ENCODE measurements at regions not wholly inside any gene's neighbourhood (a gene's known extent, or its start where the extent isn't known, plus 50 kb on each side); places are given as distances from the start of the nearest gene placed in this dataset.
"Not testable (repeated sequence)": the region's sequence is repeated elsewhere in the genome, so short reads cannot be mapped to it uniquely, and the experiment has no call there.

DNA sequence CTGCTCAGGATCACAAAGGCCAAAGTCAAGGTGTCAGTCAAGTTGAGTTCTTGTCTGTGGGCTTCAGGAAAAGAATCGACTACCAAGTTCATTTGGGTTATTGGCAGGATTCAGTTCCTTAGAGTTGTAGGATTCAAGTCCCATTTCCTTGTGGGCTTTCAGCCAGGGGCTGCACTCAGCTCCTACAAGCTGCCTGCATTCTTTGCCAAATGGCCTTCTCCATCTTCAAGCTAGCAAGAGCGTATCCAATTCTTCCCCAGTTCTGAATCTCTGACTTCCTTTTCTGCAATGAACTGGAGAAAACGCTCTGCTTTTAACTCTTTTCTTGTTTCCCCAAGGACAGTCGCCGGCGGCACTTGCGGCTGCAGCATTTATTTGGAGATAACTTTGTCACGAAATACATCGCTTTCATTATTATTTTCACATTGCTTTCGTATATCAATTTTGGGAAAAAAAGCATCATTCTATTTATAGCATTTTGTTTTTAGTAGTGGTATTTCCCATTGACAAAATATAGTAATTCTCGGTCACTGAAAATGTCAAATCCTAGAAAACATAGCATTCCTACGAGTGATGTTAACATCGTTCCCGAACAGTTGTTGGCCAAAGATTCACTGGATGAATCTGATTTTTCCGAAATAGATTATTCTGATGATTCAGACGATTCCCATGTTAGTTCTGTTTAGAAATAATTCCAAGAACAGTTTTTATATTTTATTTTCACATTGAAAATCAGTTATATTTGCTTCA, 59.6 kb upstream of the SERPINE2 start:
- H2AFZ ChIP-seq (ENCODE audit: low read depth, low read length), result no peak overlapping the region
- no peaks in the 10 kb centered on the region for H3K9me3 ChIP-seq (ENCODE audit: low read length)
- no peak overlapping the region for H3K9ac ChIP-seq (ENCODE audit: low read length)
- TF ChIP-seq EZH2 (IDR thresholded peaks at IDR 0.05; ENCODE audit: borderline replicate concordance, insufficient read depth, low read length, poor library complexity, severe bottlenecking) (no peak), TAF1 (IDR thresholded peaks at IDR 0.05; ENCODE audit: low read depth) (no peak), RAD21 (conservative IDR thresholded peaks at IDR 0.05) (no peak), SMC3 (conservative IDR thresholded peaks at IDR 0.05; ENCODE audit: poor library complexity) (no peak), REST (IDR thresholded peaks at IDR 0.05; ENCODE audit: borderline replicate concordance) (no peak), MXI1 (conservative IDR thresholded peaks at IDR 0.05; ENCODE audit: poor library complexity, severe bottlenecking) (no peak), POLR2AphosphoS5 (IDR thresholded peaks at IDR 0.05) (no peak), EP300 (conservative IDR thresholded peaks at IDR 0.05; ENCODE audit: poor library complexity, severe bottlenecking) (no peak)
- TF ChIP-seq, protein P1, sequence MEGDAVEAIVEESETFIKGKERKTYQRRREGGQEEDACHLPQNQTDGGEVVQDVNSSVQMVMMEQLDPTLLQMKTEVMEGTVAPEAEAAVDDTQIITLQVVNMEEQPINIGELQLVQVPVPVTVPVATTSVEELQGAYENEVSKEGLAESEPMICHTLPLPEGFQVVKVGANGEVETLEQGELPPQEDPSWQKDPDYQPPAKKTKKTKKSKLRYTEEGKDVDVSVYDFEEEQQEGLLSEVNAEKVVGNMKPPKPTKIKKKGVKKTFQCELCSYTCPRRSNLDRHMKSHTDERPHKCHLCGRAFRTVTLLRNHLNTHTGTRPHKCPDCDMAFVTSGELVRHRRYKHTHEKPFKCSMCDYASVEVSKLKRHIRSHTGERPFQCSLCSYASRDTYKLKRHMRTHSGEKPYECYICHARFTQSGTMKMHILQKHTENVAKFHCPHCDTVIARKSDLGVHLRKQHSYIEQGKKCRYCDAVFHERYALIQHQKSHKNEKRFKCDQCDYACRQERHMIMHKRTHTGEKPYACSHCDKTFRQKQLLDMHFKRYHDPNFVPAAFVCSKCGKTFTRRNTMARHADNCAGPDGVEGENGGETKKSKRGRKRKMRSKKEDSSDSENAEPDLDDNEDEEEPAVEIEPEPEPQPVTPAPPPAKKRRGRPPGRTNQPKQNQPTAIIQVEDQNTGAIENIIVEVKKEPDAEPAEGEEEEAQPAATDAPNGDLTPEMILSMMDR (IDR thresholded peaks at IDR 0.05; ENCODE audit: poor library complexity, severe bottlenecking), result no peak
- H3K4me3 ChIP-seq (ENCODE audit: low read length), result no peak overlapping the region
- H3K27me3 ChIP-seq (ENCODE audit: insufficient read depth, low read depth, low read length), result no peaks in the 10 kb centered on the region
- H4K20me1 ChIP-seq (ENCODE audit: insufficient read depth), result no peaks in the 10 kb centered on the region
- no peaks in the 10 kb centered on the region for H3F3A ChIP-seq (ENCODE audit: insufficient read depth, low read length, poor library complexity, severe bottlenecking)
- H3K4me2 ChIP-seq (ENCODE audit: low read length), result no peak overlapping the region
- H3K9me2 ChIP-seq (ENCODE audit: insufficient read depth, low read length), result no peaks in the 10 kb centered on the region
- H3K27ac ChIP-seq (ENCODE audit: low read length), result no peak overlapping the region
- no peaks in the 10 kb centered on the region for H3K79me2 ChIP-seq (replicated peaks; ENCODE audit: insufficient read depth, low read length)
- H3K36me3 ChIP-seq (ENCODE audit: insufficient read depth, low read length), result no peaks in the 10 kb centered on the region

- H4K20me1 ChIP-seq (ENCODE audit: insufficient read depth), result no peaks in the 10 kb centered on the region
- TF ChIP-seq EZH2 (IDR thresholded peaks at IDR 0.05; ENCODE audit: borderline replicate concordance, insufficient read depth, low read length, poor library complexity, severe bottlenecking) (no peak), RAD21 (conservative IDR thresholded peaks at IDR 0.05) (no peak), MXI1 (conservative IDR thresholded peaks at IDR 0.05; ENCODE audit: poor library complexity, severe bottlenecking) (no peak), EP300 (conservative IDR thresholded peaks at IDR 0.05; ENCODE audit: poor library complexity, severe bottlenecking) (no peak), REST (IDR thresholded peaks at IDR 0.05; ENCODE audit: borderline replicate concordance) (no peak), SMC3 (conservative IDR thresholded peaks at IDR 0.05; ENCODE audit: poor library complexity) (no peak), TAF1 (IDR thresholded peaks at IDR 0.05; ENCODE audit: low read depth) (no peak), POLR2AphosphoS5 (IDR thresholded peaks at IDR 0.05) (no peak)
- TF ChIP-seq, protein P1 (IDR thresholded peaks at IDR 0.05; ENCODE audit: poor library complexity, severe bottlenecking), result no peak
- no peak overlapping the region for H3K4me3 ChIP-seq (ENCODE audit: low read length)
- no peak overlapping the region for H2AFZ ChIP-seq (ENCODE audit: low read depth, low read length)
- no peaks in the 10 kb centered on the region for H3K36me3 ChIP-seq (ENCODE audit: insufficient read depth, low read length)
- H3K9me3 ChIP-seq (ENCODE audit: low read length), result no peaks in the 10 kb centered on the region
- no peak overlapping the region for H3K9ac ChIP-seq (ENCODE audit: low read length)
- H3K27me3 ChIP-seq (ENCODE audit: insufficient read depth, low read depth, low read length), result no peaks in the 10 kb centered on the region
- H3K27ac ChIP-seq (ENCODE audit: low read length), result no peak overlapping the region
- no peak overlapping the region for H3K4me2 ChIP-seq (ENCODE audit: low read length)
- H3K9me2 ChIP-seq (ENCODE audit: insufficient read depth, low read length), result no peaks in the 10 kb centered on the region
- no peaks in the 10 kb centered on the region for H3F3A ChIP-seq (ENCODE audit: insufficient read depth, low read length, poor library complexity, severe bottlenecking)
- H3K79me2 ChIP-seq (replicated peaks; ENCODE audit: insufficient read depth, low read length), result no peaks in the 10 kb centered on the region
Measured at GRCh38 chr2:224094413-224094812, 55.3 kb upstream of the SERPINE2 start.

GRCh38 chr2:224091671-224092070, 52.6 kb upstream of the SERPINE2 start:
- H2AFZ ChIP-seq (ENCODE audit: low read depth, low read length); H3K4me3 ChIP-seq (ENCODE audit: low read length); H3K4me2 ChIP-seq (ENCODE audit: low read length); H3K36me3 ChIP-seq (ENCODE audit: insufficient read depth, low read length); H3F3A ChIP-seq (ENCODE audit: insufficient read depth, low read length, poor library complexity, severe bottlenecking); H3K9me3 ChIP-seq (ENCODE audit: low read length); H3K27me3 ChIP-seq (ENCODE audit: insufficient read depth, low read depth, low read length); H4K20me1 ChIP-seq (ENCODE audit: insufficient read depth); H3K9me2 ChIP-seq (ENCODE audit: insufficient read depth, low read length); H3K79me2 ChIP-seq (replicated peaks; ENCODE audit: insufficient read depth, low read length); H3K9ac ChIP-seq (ENCODE audit: low read length); H3K27ac ChIP-seq (ENCODE audit: low read length): not testable (repeated sequence)

All from neural cell (in vitro differentiated cells).